ENCODE measurements at regions not wholly inside any gene's neighbourhood (a gene's known extent, or its start where the extent isn't known, plus 50 kb on each side); places are given as distances from the start of the nearest gene placed in this dataset.

- no peaks in the 10 kb centered on the region for H4K20me1 ChIP-seq (ENCODE audit: insufficient read depth, low read length)
- no peak overlapping the region for H3K9ac ChIP-seq (ENCODE audit: low read length)
- no peaks in the 10 kb centered on the region for H3K9me3 ChIP-seq (ENCODE audit: low read length)
- H3K4me2 ChIP-seq (ENCODE audit: low read length): no peak overlapping the region
- no peaks in the 10 kb centered on the region for H3K79me2 ChIP-seq (ENCODE audit: insufficient read depth, low read length)
- H3K36me3 ChIP-seq (ENCODE audit: insufficient read depth, low read length): no peaks in the 10 kb centered on the region
- TF ChIP-seq EZH2 (IDR thresholded peaks at IDR 0.05; ENCODE audit: borderline replicate concordance, low read length): no peak
- TF ChIP-seq, protein P1, sequence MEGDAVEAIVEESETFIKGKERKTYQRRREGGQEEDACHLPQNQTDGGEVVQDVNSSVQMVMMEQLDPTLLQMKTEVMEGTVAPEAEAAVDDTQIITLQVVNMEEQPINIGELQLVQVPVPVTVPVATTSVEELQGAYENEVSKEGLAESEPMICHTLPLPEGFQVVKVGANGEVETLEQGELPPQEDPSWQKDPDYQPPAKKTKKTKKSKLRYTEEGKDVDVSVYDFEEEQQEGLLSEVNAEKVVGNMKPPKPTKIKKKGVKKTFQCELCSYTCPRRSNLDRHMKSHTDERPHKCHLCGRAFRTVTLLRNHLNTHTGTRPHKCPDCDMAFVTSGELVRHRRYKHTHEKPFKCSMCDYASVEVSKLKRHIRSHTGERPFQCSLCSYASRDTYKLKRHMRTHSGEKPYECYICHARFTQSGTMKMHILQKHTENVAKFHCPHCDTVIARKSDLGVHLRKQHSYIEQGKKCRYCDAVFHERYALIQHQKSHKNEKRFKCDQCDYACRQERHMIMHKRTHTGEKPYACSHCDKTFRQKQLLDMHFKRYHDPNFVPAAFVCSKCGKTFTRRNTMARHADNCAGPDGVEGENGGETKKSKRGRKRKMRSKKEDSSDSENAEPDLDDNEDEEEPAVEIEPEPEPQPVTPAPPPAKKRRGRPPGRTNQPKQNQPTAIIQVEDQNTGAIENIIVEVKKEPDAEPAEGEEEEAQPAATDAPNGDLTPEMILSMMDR (IDR thresholded peaks at IDR 0.05; ENCODE audit: low read length): no peak
- no peaks in the 10 kb centered on the region for H3K27me3 ChIP-seq (ENCODE audit: insufficient read depth, low read length)
- H3K4me1 ChIP-seq (ENCODE audit: insufficient read depth, low read length, severe bottlenecking): no peaks in the 10 kb centered on the region
- no peaks in the 10 kb centered on the region for H3K9me2 ChIP-seq (ENCODE audit: low read depth, low read length)
- H3K27ac ChIP-seq (ENCODE audit: low read depth, low read length, poor library complexity, severe bottlenecking): no peak overlapping the region
- no peak overlapping the region for H2AFZ ChIP-seq (ENCODE audit: low read length)
- H3F3A ChIP-seq (ENCODE audit: insufficient read depth, low read length): no peaks in the 10 kb centered on the region
- H3K4me3 ChIP-seq (ENCODE audit: low read depth, low read length, poor library complexity, severe bottlenecking): no peak overlapping the region
These were observed 332.4 kb downstream of the DMAC1 start for GRCh38 chr9:7467186-7467585.

- no peaks in the 10 kb centered on the region for H3K9me3 ChIP-seq (ENCODE audit: low read length)
- H3F3A ChIP-seq (ENCODE audit: insufficient read depth, low read length): no peaks in the 10 kb centered on the region
- H3K27ac ChIP-seq (ENCODE audit: low read depth, low read length, poor library complexity, severe bottlenecking): no peak overlapping the region
- no peaks in the 10 kb centered on the region for H3K79me2 ChIP-seq (ENCODE audit: insufficient read depth, low read length)
- H3K4me2 ChIP-seq (ENCODE audit: low read length): no peak overlapping the region
- H3K4me3 ChIP-seq (ENCODE audit: low read depth, low read length, poor library complexity, severe bottlenecking): no peak overlapping the region
- H3K36me3 ChIP-seq (ENCODE audit: insufficient read depth, low read length): no peaks in the 10 kb centered on the region
- no peaks in the 10 kb centered on the region for H3K27me3 ChIP-seq (ENCODE audit: insufficient read depth, low read length)
- H3K9me2 ChIP-seq (ENCODE audit: low read depth, low read length): no peaks in the 10 kb centered on the region
- H3K9ac ChIP-seq (ENCODE audit: low read length): no peak overlapping the region
- TF ChIP-seq, protein P1 (IDR thresholded peaks at IDR 0.05; ENCODE audit: low read length): no peak
- H4K20me1 ChIP-seq (ENCODE audit: insufficient read depth, low read length): no peaks in the 10 kb centered on the region
- no peaks in the 10 kb centered on the region for H3K4me1 ChIP-seq (ENCODE audit: insufficient read depth, low read length, severe bottlenecking)
- no peak overlapping the region for H2AFZ ChIP-seq (ENCODE audit: low read length)
These were observed 337.8 kb downstream of the DMAC1 start for GRCh38 chr9:7461791-7462190.

DNA sequence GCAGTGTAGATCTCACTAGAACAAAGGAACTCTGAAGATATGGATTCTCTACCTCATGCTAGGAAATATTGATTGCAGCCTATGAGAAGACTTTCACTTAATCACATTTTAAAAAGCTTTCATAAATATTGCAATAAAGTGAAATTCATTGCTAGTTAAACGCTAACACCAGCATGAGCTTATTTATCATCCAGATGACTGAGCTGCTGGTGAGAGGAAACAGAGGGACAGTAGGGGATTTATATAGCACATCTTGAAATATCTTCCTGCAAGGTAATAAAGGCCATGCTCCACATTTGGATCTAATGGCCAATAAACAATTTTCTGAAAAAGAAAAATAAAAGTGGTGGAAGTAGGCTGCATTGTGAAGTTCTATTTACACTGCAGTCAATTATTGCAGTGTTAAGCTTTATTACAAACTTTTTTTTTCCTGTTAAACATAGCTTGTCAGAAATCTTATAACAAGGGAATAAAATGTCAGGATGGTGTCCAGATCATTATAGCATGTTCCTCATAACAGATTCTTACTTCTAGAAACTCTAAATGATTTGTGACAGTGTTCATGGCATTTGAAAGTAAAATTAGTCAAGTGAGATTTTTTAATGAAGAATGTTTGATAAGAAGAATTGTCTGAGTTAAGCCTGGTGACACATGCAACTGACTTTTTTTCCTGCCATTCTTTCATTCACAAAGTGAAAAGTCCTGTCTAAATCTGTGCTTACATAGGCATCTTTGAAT is 342.6 kb downstream of the DMAC1 start:
- TF ChIP-seq, protein P1 (IDR thresholded peaks at IDR 0.05; ENCODE audit: low read length): no peak
- Histone ChIP-seq H4K20me1 (ENCODE audit: insufficient read depth, low read length) (no peaks in the 10 kb centered on the region), H3K4me3 (ENCODE audit: low read depth, low read length, poor library complexity, severe bottlenecking) (no peak overlapping the region), H3K9me3 (ENCODE audit: low read length) (no peaks in the 10 kb centered on the region), H2AFZ (ENCODE audit: low read length) (no peak overlapping the region), H3K4me1 (ENCODE audit: insufficient read depth, low read length, severe bottlenecking) (no peaks in the 10 kb centered on the region), H3K4me2 (ENCODE audit: low read length) (no peak overlapping the region), H3K79me2 (ENCODE audit: insufficient read depth, low read length) (no peaks in the 10 kb centered on the region), H3K27me3 (ENCODE audit: insufficient read depth, low read length) (no peaks in the 10 kb centered on the region), H3F3A (ENCODE audit: insufficient read depth, low read length) (no peaks in the 10 kb centered on the region), H3K36me3 (ENCODE audit: insufficient read depth, low read length) (no peaks in the 10 kb centered on the region), H3K9ac (ENCODE audit: low read length) (no peak overlapping the region), H3K27ac (ENCODE audit: low read depth, low read length, poor library complexity, severe bottlenecking) (no peak overlapping the region), H3K9me2 (ENCODE audit: low read depth, low read length) (no peaks in the 10 kb centered on the region)
